Endodermal cell (in vitro differentiated cells): ENCODE measurements at regions not wholly inside any gene's neighbourhood (a gene's known extent, or its start where the extent isn't known, plus 50 kb on each side); places are given as distances from the start of the nearest gene placed in this dataset.

Experiments
- DNase-seq: peaks from one replicate; pipeline ENCODE4 v3.0.0-alpha.2; 2017
- H3K27ac ChIP-seq: 2 replicates; pipeline ENCODE4 v1.5.1; 2013; ENCODE audit warnings: mild to moderate bottlenecking, low read depth, low read length, moderate library complexity
- H3K27me3 ChIP-seq: 2 replicates; pipeline ENCODE4 v1.6.1; 2013; ENCODE audit warnings: mild to moderate bottlenecking, low read length, moderate library complexity; ENCODE audit not compliant: insufficient read depth, control insufficient read depth, poor library complexity, severe bottlenecking
- H3K36me3 ChIP-seq: 2 replicates; pipeline ENCODE4 v1.7.0; 2013; ENCODE audit warnings: mild to moderate bottlenecking, low read length, moderate library complexity; ENCODE audit not compliant: control insufficient read depth, insufficient read depth
- H3K4me1 ChIP-seq: one replicate; pipeline ENCODE4 v1.7.0; 2013; ENCODE audit warnings: low read length; ENCODE audit not compliant: control insufficient read depth, insufficient read depth
- H3K4me3 ChIP-seq: 2 replicates; pipeline ENCODE4 v1.5.1; 2013; ENCODE audit warnings: mild to moderate bottlenecking, low read length, moderate library complexity
- H3K9ac ChIP-seq: 2 replicates; pipeline ENCODE4 v1.6.1; 2013; ENCODE audit warnings: mild to moderate bottlenecking, low read length, moderate library complexity; ENCODE audit not compliant: poor library complexity, severe bottlenecking; ENCODE audit errors: extremely low read depth
- H3K9me3 ChIP-seq: 2 replicates; pipeline ENCODE4 v1.6.1; 2013; ENCODE audit warnings: mild to moderate bottlenecking, low read length, moderate library complexity; ENCODE audit not compliant: control insufficient read depth
- H3K27ac Mint-ChIP-seq: 2 replicates; pipeline ENCODE4 v1.8.0; 2020; ENCODE audit warnings: mixed read lengths
- H3K27me3 Mint-ChIP-seq: 2 replicates; pipeline ENCODE4 v1.8.0; 2021; ENCODE audit warnings: mild to moderate bottlenecking, mixed read lengths; ENCODE audit not compliant: insufficient read depth
- H3K36me3 Mint-ChIP-seq: 2 replicates; pipeline ENCODE4 v1.8.0; 2020; ENCODE audit warnings: low read depth, mixed read lengths
- H3K4me1 Mint-ChIP-seq: 2 replicates; pipeline ENCODE4 v1.8.0; 2020; ENCODE audit warnings: mixed read lengths
- H3K4me3 Mint-ChIP-seq: 2 replicates; pipeline ENCODE4 v1.8.0; 2020; ENCODE audit warnings: mild to moderate bottlenecking, moderate library complexity, mixed read lengths
- H3K9me3 Mint-ChIP-seq: 2 replicates; pipeline ENCODE4 v1.8.0; 2020; ENCODE audit warnings: mild to moderate bottlenecking, mixed read lengths
- CTCF ChIP-seq: fragments of 200-600 bp; sonication (generic); conservative IDR thresholded peaks from 2 replicates; pipeline ENCODE4 v1.5.0; 2021; ENCODE audit warnings: antibody characterized with exemption, mild to moderate bottlenecking
- WGBS, 2 experiments: methylation state at CpG; one replicate each; pipeline versions ENCODE4 v1.1.5 to v1.1.7; 2013; ENCODE audit warnings: missing lambda C conversion rate in 2 of 2, mixed read lengths in 1 of 2; ENCODE audit not compliant: insufficient coverage in 1 of 2, insufficient read length in 1 of 2; 5-methylcytosine and 5-hydroxymethylcytosine counted together

DNA sequence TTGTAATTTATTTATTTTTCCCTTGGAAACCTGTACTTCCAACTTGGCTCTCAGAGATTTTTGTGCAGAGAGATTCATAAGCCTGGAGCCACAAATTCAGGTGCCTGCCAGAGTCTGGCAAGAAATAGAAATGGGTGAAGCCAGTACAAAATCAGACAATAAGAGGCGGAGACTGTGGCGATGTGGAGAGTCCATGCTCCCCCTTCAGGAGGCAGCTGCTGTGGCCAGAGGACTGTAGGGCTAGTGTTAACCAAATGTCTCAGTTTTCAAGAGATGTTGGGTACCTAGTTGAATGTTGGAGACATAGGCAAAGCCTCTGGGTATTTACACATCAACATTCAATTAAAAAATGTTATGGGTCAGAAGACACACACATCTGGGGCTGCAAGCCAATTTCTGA lies 208.6 kb downstream of the PSAT1 start:
- Histone ChIP-seq H3K27me3 (no peaks in the 10 kb centered on the region), H3K9me3 (no peaks in the 10 kb centered on the region), H3K27ac (no peak overlapping the region), H3K9ac (no peak overlapping the region), H3K36me3 (no peaks in the 10 kb centered on the region), H3K4me1 (no peaks in the 10 kb centered on the region), H3K4me3 (no peak overlapping the region)
- no peaks in the 10 kb centered on the region for H3K27me3 Mint-ChIP-seq
- no peaks in the 10 kb centered on the region for H3K4me1 Mint-ChIP-seq
- no peak for TF ChIP-seq CTCF
- no peak overlapping the region for H3K27ac Mint-ChIP-seq
- H3K4me3 Mint-ChIP-seq = no peak overlapping the region
- H3K36me3 Mint-ChIP-seq = no peaks in the 10 kb centered on the region
- WGBS, 2 experiments = 98 to 100% methylated on average over 2 of the region's 2 CpGs
- no peak for DNase-seq
- H3K9me3 Mint-ChIP-seq = peaks cover 4% of the 10 kb centered on the region

GRCh38 chr9:78507037-78507436 lies 210.1 kb downstream of the PSAT1 start:
- H3K9me3 ChIP-seq = no peaks in the 10 kb centered on the region
- no peak for TF ChIP-seq CTCF
- H3K4me3 Mint-ChIP-seq = no peak overlapping the region
- H3K4me3 ChIP-seq = no peak overlapping the region
- DNase-seq = no peak
- H3K4me1 ChIP-seq = no peaks in the 10 kb centered on the region
- H3K4me1 Mint-ChIP-seq = no peaks in the 10 kb centered on the region
- no peak overlapping the region for H3K9ac ChIP-seq
- no peaks in the 10 kb centered on the region for H3K27me3 Mint-ChIP-seq
- no peaks in the 10 kb centered on the region for H3K27me3 ChIP-seq
- H3K36me3 Mint-ChIP-seq = no peaks in the 10 kb centered on the region
- 82 to 89% methylated on average over 5 of the region's 5 CpGs for WGBS, 2 experiments
- H3K9me3 Mint-ChIP-seq = peaks cover 4% of the 10 kb centered on the region
- no peaks in the 10 kb centered on the region for H3K36me3 ChIP-seq
- no peak overlapping the region for H3K27ac ChIP-seq
- H3K27ac Mint-ChIP-seq = no peak overlapping the region

- Mint-ChIP-seq H3K27ac (no peak overlapping the region), H3K4me3 (no peak overlapping the region), H3K4me1 (no peaks in the 10 kb centered on the region), H3K27me3 (no peaks in the 10 kb centered on the region), H3K9me3 (no peaks in the 10 kb centered on the region), H3K36me3 (no peaks in the 10 kb centered on the region)
- Histone ChIP-seq H3K27ac (no peak overlapping the region), H3K9me3 (no peaks in the 10 kb centered on the region), H3K4me1 (no peaks in the 10 kb centered on the region), H3K9ac (no peak overlapping the region), H3K36me3 (no peaks in the 10 kb centered on the region), H3K4me3 (no peak overlapping the region), H3K27me3 (no peaks in the 10 kb centered on the region)
- DNase-seq = no peak
- WGBS, 2 experiments = 86 to 93% methylated on average over 2 to 4 of the region's 4 CpGs
- no peak for TF ChIP-seq CTCF
Observed at GRCh38 chr9:78510035-78510434, 213.1 kb downstream of the PSAT1 start.
